ENCODE measurements at regions not wholly inside any gene's neighbourhood (a gene's known extent, or its start where the extent isn't known, plus 50 kb on each side); places are given as distances from the start of the nearest gene placed in this dataset.

DNA sequence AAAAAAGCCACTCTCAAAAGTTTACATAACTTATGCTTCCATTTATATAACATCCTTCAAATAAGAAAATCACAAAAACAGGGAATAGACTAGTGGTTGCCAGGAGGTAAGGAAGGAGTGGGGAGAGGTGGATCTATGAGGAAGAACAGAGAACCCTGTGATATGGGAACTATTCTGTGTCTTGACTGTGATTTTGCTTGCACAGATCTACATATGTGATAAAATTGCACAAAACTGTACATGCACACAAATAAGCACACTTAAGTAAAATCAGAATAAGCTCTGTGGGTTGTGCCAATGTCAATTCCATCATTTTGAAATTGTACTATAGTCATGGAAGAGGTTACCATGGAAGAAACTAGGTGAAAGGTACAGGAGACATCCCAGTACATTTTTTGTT, 121.6 kb upstream of the SGCG start:
- no peak for DNase-seq
- H4K8ac ChIP-seq (replicated peaks; ENCODE audit: insufficient read length, low read depth, low read length) = no peak overlapping the region
- H3K27me3 Mint-ChIP-seq (ENCODE audit: low read depth) = no peaks in the 10 kb centered on the region
- no peak overlapping the region for H3K4me2 ChIP-seq (ENCODE audit: insufficient read depth, insufficient read length, low read length)
- H2BK20ac ChIP-seq (ENCODE audit: low read depth, low read length, poor library complexity, severe bottlenecking) = no peak overlapping the region
- H2AK5ac ChIP-seq (ENCODE audit: insufficient read length, low read length) = no peak overlapping the region
- no peaks in the 10 kb centered on the region; a peak in 1 of 7 replicates for H3K36me3 Mint-ChIP-seq (ENCODE audit: insufficient read depth in 1 of 3, low read depth in 3 of 3)
- no peaks in the 10 kb centered on the region for H4K20me1 ChIP-seq (ENCODE audit: control insufficient read depth, insufficient read depth, insufficient read length)
- H4K91ac ChIP-seq (ENCODE audit: insufficient read length, low read depth, low read length) = no peak overlapping the region
- no peaks in the 10 kb centered on the region for H3K79me2 ChIP-seq (ENCODE audit: insufficient read depth, low read length)
- no peak overlapping the region for H3K27ac Mint-ChIP-seq
- no peak for TF ChIP-seq CTCF (conservative IDR thresholded peaks at IDR 0.05)
- H3K4me3 Mint-ChIP-seq = no peak overlapping the region
- no peak overlapping the region for H3K23ac ChIP-seq (ENCODE audit: insufficient read length, low read depth, low read length)
- no peak overlapping the region for H2BK12ac ChIP-seq (ENCODE audit: insufficient read length, low read depth, low read length)
- H4K5ac ChIP-seq (ENCODE audit: insufficient read length, low read depth, low read length) = no peak overlapping the region
- no peak overlapping the region for H2AFZ ChIP-seq (ENCODE audit: low read length)
- H3K9me3 Mint-ChIP-seq = no peaks in the 10 kb centered on the region
- H3K56ac ChIP-seq (ENCODE audit: insufficient read length, low read depth, low read length) = no peak overlapping the region
- H3K23me2 ChIP-seq (ENCODE audit: insufficient read length, low read depth, low read length, poor library complexity, severe bottlenecking) = no peaks in the 10 kb centered on the region
- no peak overlapping the region for H3K18ac ChIP-seq (ENCODE audit: insufficient read length, low read depth, low read length)
- no peak overlapping the region for H3K4ac ChIP-seq (ENCODE audit: low read depth, low read length)
- H3K27me3 ChIP-seq (ENCODE audit: insufficient read depth, low read length) = no peaks in the 10 kb centered on the region
- no peak overlapping the region for H2BK15ac ChIP-seq (ENCODE audit: low read depth, low read length)
- no peaks in the 10 kb centered on the region for H3K4me1 ChIP-seq (ENCODE audit: insufficient read depth, low read length)
- H2BK5ac ChIP-seq (ENCODE audit: insufficient read length, low read length) = no peak overlapping the region
- H3K27ac ChIP-seq (ENCODE audit: insufficient read length, low read depth, low read length) = no peak overlapping the region
- H3K14ac ChIP-seq (ENCODE audit: insufficient read depth, low read length) = no peak overlapping the region
- H2BK120ac ChIP-seq (ENCODE audit: low read depth, low read length, poor library complexity, severe bottlenecking) = no peak overlapping the region
- H3K79me1 ChIP-seq (ENCODE audit: insufficient read depth, low read depth, low read length, poor library complexity, severe bottlenecking) = no peaks in the 10 kb centered on the region
- H3T11ph ChIP-seq (ENCODE audit: low read length) = no peak overlapping the region
- H3K4me1 Mint-ChIP-seq = peaks cover under 1% of the 10 kb centered on the region in 2 experiments; a peak in 1 of 4 replicates
- no peak overlapping the region for H3K9ac ChIP-seq (ENCODE audit: extremely low read depth, insufficient read length, low read length)
- H3K9me3 ChIP-seq (ENCODE audit: control insufficient read depth, low read depth, low read length) = no peaks in the 10 kb centered on the region
